ENCODE measurements at regions not wholly inside any gene's neighbourhood (a gene's known extent, or its start where the extent isn't known, plus 50 kb on each side); places are given as distances from the start of the nearest gene placed in this dataset.

DNA sequence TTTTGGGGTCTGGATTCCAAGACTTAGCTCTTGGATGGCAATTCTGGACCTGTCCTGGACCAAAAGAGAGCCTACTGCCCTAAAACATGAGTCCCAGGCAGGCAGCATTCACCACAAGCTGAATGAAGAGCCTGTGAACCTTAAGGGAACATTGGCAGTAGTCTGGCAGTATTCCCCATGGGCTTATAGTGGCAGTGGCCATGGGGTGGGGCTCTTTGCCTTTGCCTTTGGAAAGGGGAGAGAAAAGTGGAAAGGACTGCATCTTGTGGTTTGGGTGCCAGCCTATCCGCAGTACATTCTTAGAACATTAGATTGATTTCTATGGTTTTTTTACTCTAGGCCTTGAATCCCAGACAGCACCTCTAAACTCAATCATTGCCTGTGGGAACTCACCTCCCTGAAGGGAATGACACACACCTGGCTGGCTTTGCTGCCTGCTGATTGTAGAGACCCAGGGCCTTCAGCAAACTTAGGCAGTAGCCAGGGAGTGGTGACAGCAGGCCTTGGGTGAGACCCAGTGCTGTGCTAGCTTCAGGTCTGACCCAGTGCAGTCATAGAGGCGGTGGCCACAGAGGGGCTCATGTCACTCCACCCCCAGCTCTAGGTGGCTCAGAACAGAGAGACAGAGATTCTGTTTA, 216.3 kb downstream of the CETN3 start:
- DNase-seq (ENCODE audit: low spot score): no peak

DNA sequence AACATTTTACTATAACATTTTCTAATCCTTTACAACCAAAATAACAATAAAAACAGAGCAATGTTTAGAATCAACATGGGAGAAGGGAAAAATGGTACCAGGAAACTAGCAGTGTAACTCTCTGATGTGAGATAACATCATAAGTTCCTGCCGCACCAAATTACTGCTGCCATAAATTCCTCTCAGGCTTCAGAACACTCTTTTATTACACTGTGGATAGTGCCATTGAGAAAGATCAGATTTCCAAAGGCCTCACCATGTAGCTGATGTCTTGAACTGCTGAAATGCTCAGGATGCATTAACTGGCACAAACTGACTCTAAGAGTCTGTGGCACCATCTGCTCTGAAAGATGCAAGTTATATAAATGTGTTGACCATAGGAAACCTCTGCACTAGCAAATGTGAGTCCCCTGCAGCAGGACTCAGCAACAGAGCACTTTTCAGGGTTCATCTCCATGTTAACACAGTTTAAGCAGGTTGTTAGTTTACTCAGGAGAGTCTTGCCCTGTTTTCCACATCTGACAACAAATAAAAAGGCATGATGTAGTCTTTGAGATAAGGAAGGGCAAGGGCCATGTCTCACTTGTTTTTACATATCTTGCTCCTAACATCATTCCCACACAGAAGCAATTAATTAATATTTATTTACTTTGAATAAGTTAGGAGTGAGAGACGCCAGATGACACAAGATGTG, 218.1 kb downstream of the CETN3 start:
- DNase-seq (ENCODE audit: low spot score): no peak

DNA sequence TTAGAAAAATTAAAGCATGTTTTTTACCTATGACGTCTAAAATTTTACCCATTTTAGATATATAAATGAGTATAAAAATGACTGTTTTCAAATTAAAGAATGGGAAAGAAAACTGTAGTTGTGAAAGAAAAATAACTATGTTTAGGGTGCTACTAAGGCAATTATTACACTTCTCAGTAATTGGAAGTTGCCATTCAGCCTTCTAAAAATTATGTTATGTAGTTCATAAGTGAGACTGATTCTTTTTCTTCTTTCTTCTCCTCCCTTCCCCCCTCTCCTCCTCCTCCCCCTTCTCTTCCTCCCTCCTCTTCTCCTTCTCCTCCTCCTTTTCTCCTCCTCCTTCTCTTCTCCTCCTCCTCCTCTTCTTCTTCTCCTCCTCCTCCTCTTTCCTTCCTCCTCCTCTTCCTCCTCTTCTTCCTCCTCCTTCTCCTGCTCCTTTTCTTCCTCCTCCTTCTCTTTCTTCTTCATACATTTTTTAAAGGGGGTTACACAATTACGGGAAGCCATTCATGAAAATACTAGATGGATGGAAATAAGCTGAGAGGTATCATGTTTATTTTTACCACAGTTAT, 223.6 kb downstream of the CETN3 start:
- DNase-seq (ENCODE audit: low spot score): no peak

DNA sequence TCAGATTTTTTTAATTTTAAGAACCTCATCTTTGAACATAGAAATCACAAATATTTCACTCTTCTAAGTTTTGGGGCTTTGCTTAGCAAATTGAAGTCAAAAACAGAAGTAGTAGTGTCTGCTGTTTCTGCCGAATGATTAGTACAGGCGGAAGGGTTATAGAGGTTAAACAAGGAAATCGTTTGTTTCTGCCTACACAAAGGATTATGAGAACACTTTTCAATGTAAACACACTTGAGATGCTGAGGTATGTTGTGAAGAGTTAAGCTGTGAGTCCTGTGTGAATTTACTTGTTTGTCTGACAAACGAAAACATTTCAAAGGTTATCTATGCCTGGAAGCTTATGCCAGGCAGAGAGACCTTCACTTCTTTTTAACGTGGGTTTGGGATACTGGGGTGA, 224.8 kb downstream of the CETN3 start:
- DNase-seq (ENCODE audit: low spot score): peak; percentile 19

DNA sequence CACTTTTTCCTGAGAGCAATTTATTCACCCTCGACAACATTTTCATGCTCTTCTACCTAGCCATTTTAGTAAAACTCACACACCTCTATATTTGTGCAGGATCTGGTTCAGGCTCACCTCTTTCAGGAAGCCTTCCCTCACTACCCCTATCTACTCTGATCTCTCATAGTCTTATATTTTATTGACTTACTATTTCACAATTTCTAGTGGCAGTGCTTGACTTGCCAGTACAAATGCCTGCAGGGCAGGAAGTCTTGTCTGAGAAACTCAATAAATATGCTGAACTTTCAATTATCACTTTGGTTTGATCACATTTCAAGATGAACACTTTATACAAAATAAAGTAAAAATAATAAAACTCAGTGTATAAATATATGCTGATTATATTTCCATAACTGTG, 226.8 kb downstream of the CETN3 start:
- no peak for DNase-seq (ENCODE audit: low spot score)

DNA sequence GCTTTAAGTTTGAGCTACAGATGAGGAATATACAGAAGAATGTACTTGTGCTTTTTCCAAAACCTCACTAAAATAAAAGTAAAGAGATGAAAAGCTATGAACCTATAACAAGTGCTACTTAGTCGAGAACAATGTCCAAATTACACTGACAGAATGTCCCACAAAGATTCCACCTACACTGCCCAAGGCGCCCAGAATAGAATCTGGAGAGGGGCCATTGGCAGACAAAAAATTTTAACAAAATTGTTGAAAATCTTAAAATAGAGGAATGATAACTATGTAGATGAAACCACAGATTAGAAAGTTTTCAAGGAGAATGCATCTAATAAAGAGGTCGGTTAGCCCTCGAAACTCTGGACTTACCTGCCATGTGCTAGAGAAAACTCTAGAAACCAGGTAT, 235.3 kb downstream of the CETN3 start:
- no peak for DNase-seq (ENCODE audit: low spot score)

DNA sequence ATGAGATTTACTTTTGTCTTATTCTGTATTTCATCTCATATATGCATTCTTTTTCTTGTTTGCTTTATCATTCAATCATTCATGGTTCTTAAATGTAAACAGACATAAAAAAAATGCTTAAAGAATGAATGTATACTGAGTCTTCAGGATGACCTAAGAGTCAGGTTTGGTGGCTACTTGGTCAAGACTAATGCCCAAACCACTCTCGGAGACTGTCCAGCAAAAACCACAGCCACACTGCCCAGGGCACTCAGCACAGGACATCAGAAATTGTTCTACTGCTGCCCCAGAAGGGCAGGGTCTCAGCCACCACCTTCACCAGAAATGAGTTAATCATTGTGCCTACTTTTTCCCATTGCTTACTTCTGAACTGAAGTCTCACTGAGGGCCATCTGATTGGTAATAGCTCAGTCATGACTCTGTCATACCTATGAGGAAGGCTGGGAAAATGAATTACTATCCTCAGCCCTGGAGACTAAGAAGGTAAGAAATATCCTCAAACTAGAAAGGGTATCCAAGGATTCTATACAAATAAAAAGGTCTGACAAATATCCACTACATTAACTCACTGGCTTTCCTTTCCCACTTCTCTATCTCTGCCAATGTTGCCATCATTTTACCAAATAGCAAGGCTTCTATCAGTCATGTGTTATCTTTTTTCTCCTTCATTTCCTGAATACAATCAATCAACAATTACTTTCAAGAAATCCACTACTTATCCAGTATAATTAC, 236.1 kb downstream of the CETN3 start:
- DNase-seq (ENCODE audit: low spot score): no peak

DNA sequence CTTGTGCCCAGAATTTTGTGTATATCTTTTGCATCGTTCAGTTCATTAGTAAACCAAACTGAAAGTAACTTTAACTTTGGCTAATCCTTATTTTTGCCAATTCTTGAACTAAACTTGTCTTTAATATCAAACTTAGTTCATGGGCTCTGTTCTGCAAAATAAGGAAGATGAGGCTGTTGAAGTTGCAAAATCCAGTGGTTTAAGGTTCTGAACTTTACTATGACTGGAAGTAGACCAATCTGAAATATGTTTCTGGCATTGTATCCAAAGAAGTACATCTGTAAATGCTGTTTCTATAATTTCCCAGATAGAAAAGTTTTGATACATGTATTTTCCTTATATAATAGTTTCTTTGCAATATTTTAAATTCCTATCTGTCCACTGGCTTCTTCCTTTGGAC, 238.1 kb downstream of the CETN3 start:
- DNase-seq (ENCODE audit: low spot score): no peak

DNA sequence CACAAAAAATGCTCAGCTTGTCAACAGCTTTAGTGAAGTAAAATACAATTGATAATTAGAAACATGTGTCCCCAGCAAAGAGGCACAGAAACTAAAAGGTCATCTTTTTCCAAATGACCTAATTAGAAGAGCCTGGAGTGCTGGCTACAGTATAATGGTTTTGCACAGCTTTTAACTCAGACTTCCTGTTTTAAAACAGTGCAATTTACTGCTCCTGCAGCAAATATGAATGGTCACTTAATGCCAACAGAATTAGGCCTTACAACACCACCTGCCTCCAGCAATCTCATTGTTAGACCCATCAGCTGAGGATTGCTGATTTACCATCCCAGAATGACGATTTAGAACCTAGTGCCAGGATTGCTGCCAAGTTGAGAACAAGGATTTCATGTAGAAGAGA, 239.3 kb downstream of the CETN3 start:
- DNase-seq (ENCODE audit: low spot score): no peak

DNA sequence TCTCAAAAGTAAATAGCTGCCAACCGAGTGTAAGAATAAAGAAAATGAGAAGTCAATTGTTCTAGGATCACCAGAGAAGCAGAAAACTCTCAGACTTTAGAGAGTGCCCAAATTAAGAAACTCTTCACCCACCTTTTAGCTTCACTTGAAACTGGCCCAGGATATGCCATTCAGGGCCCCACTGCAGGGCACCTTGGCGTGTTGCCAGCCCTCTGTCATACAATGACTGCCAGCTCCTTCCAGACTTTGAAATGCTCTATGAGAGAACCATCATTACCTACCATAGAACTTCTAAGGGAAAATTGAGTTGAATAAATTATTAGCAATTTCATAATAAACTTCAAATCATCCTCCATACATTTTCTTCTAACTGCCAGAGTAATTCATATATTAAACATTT, 240.5 kb downstream of the CETN3 start:
- no peak for DNase-seq (ENCODE audit: low spot score)

DNA sequence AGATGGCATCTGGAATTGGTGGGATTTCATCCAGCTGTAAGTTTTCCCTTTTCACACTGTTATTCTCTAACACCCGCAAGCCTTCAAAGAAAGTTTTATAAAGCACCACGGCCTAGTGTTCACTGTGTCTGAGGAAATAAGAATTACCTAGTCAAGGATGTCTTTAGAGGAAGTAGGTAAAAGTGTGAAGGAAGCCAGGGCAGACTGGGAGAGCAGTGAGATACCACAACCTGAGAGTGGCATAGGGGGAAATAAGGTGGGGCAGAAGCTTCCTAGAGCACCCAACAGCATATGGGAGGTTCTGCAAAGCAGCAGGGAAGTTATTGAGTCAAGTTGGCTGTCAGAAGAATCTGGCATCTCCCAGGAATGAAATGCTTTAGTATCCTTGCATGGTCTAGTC, 241.2 kb downstream of the CETN3 start:
- DNase-seq (ENCODE audit: low spot score): no peak

DNA sequence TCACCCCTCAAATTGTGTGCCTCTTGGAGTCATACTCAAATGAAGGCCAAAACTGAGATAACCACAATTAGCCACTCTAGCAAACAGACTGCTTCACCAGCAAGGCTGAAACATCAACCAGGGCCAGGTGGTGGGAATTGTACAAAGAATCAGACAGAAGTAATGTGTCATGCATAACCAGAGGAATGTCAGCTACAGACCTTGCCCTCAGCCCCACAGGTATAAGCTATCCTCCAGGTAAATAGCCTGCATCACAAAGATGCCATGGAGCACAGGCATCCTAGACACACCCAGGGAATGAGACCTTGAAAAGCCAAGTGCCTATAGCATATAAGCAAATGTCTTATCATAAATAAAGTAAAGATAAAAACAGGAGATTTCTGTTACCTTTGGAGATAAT, 242.7 kb downstream of the CETN3 start:
- DNase-seq (ENCODE audit: low spot score): no peak

DNA sequence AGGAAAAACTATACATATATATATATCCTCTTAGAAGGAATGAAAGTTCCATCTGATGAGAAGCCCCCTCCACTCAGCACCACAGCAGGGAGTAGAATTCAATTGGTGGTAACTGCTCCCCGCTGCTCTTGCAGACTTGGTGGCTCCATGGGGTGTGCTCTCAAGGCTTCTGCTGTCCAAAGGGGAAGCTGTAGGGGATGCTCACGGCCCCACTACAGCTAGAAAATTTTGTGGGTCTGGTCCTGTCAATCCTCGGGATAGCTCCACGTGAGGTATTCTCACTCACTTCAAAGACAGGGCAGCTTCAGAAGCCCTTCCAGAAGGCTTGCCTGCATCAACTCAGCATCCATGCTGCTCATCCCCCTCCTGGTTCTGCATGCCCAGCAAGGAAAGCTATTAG, 247.2 kb downstream of the CETN3 start:
- no peak for DNase-seq (ENCODE audit: low spot score)

DNA sequence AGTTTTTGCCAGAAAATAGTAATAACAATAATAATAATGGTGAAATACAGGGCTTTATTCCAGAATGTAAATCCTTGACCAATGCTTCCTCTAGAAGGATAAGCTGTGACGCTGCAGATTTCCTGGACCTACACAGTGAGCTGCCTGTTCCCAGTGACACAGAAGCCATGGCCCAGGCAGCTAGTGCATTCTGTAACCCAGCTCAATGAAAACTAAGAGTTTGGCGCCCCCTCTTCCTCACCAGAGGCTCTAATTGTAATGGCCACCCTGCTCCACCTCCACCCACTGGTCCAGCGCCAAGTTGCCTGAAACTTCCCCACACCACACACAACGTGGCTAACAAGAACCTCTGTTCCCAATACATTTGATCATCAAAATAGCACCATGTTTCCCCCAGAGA, 248.1 kb downstream of the CETN3 start:
- peak; percentile 9 for DNase-seq (ENCODE audit: low spot score)

DNA sequence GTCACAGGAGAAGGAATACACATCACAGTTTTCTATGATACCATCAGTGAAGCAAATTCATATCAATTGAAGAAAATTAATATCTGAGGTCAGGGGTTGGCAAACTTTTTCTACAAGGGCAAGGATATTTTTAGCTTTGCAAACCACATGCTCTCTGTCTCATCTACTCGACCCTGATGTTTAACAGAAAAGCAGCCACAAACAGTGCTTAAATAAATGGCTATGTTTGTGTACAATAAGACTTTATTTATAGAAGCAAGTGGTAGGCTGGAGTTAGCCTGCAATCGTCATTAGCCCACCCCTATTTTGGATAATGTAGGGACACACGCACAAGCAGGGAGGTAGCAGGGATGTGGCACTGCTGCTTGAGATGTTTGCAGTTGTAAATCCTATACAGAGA, 251.4 kb downstream of the CETN3 start:
- DNase-seq (ENCODE audit: low spot score): no peak

DNA sequence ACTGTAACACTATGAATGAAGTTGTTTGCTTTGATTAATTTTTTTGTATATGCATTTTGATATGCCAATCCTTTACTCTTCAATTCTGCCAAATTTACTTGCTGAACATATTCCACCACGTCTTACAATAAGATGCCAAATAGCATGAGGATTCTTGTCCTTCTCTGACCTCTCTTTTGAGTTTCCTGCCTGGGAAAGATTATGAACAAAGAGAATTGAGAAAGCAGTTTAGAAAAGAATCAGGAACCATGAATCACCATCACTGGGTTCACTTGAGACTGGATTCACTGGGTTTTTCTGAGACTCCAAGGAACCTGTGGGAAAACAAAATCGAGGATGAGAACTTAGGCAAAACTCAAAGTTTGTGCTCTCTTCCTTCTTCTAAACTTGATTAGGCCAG, 256.5 kb downstream of the CETN3 start:
- DNase-seq (ENCODE audit: low spot score): no peak

DNA sequence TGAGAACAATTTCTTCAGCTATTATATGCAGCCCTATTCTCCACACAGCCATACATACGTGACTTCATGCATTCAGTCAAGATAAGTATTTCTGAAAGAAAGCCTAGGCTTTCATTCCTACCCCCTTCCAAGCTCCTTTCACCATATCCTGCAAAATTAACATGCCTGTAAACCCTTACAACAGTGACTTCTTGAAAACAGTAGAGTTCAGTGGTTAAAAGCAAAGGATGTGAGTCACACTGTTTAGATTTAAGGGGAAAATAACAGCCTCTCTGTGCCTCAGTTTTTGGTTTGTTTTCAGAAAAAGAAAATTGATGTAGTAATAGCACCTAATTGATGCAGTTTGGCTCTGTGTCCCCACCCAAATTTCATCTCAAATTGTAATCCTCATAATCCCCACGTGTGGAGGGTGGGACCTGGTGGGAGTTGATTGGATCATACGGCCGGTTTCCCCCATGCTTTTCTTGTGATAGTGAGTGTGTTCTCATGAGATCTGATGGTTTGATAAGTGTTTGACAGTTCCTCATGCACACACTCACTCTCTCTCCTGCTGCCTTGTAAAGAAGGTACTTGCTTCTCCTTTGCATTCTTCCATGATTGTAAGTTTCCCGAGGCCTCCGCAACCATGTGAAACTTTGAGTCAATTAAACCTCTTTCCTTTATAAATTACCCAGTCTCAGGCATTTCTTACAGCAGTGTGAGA, 264.8 kb downstream of the CETN3 start:
- DNase-seq (ENCODE audit: low spot score): peak; percentile 57

DNA sequence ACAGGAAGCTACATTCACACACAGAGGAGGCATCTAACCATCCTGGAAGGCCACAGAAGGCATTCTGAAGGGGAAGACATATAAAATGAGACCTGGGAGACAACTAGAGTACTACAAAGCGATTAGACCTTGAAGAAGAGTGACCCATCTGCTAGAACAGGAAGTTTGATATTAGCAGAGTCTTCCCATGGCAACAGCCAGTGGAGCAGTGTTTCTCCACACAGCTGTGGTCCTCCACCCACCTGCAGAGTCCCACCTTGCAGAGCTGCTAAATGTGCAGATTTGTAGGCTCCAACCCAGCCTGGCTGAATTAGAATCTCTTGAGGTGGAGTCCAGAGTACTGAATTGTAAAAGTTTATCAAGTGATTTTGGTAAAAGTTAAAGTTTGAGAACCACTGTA, 267.0 kb downstream of the CETN3 start:
- no peak for DNase-seq (ENCODE audit: low spot score)

DNA sequence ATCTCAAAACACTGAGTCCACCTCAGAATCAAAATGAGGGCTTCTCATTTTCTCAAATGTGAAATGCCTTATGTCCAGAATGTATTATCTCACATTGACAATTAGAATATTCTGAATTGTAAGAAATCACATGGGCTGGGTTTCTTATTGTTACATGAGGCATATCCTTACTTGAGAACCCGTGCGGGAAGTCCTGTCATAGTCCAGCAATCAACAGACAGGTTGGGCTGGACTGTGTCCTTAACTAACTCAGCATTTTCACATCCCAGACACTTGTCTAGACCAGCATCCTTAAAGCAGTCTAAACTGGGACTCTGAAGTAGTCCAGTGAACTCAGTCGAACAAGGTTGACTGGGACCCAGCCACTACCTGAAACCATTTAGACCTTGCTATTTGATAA, 267.6 kb downstream of the CETN3 start:
- no peak for DNase-seq (ENCODE audit: low spot score)

DNA sequence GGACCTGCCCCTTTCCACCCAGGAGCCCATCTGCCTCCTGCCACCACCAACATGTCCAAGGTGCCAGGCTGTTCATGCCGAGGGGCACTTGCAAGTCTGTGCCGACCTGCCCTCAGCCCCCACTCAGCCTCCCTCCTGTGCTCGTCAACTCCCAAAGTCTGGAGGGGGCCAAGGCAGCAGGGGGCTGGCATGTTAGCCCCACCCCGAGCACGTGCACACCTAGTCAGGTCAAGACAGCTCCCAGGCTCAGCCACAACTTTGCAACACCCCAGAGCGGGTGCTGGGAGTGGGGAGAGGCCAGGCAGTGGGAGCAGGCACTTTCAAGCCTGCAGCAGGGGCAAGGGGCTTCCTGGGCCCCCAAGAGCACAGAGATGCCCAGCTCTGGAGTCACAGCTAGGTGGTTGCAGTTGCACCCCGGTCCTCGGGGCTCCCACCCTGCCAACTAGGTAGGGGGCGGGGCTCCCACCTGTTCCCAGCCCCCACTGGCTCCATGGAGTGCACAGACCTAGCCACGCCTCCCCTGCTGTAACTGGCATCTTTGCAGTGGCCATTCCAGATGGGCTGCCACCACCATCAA, 272.5 kb downstream of the CETN3 start:
- no peak for DNase-seq (ENCODE audit: low spot score)

DNA sequence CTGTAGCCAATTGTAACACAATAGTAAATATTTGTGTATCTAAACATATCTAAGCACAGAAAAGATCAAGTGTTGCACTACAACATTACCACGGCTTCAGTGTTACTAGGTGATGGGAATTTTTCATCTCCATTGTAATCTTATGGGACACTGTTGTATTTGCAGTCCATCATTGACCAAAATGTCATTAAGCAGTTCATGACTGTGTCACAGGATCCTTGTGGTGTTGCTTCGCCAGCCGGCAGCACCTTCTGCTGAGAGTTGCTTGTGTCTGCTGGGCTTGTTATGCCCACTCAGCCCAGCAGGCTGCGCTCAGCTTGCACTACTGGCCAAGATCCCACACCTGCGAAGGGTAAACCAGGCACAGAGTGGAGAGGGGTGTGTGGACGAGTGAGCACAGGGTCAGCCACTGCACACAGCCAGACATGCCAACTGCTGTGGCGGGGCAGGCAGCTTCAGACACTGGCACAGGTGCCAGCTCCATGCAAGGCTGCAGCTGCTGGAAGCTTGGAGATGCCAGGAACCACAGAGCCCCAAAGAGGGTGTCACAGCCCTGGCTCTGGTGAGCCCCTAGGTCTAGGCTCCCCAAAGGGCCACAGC, 273.7 kb downstream of the CETN3 start:
- no peak for DNase-seq (ENCODE audit: low spot score)

DNA sequence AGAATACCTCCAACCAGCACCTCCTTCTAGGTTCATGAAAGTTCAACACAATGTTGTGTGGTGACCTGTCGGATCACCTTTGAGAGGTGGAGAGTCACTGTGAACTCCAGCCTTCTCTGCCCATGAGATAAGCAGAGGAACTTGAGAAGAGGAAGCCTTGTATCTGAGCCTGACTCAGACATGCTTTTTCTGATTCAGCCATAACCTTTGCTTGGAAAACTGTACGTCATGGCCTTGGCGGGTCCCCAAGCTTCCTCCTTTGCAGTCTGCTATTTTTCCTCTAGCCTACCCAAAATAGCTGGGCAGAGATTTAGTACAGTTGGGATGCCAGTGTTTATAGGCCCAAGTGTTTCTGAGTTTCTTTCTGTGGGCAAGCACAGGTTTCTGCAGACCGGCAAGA, 274.7 kb downstream of the CETN3 start:
- no peak for DNase-seq (ENCODE audit: low spot score)

Data from COLO829 (cell line).